ENCODE measurements at regions not wholly inside any gene's neighbourhood (a gene's known extent, or its start where the extent isn't known, plus 50 kb on each side); places are given as distances from the start of the nearest gene placed in this dataset.

GRCh38 chr2:74760875-74761630, 72.9 kb upstream of the HK2 start:
- DNase-seq, result no peak

- DNase-seq, result no peak
These were observed 71.1 kb upstream of the HK2 start for GRCh38 chr2:74762789-74763188.

DNA sequence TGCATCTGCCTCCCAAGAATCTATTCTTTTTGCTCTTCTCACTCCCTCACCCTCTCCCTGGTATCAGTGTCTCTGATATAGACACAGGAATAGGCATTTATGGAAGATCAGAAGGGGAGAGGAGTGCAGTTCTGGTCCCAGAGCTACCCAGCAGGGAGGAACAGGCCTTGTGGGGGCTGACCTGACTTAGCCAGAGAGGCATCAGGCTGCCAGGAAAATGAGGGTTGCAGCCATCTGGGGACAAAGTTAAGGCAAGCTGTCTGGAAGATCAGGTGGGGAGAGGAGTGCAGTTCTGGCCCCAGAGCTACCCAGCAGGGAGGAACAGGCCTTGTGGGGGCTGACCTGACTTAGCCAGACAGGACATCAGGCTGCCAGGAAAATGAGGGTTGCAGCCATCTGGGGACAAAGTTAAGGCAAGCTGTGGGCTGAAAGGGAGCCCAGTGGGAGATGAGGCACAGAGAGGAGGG, 69.9 kb upstream of the HK2 start:
- DNase-seq, result no peak

DNA sequence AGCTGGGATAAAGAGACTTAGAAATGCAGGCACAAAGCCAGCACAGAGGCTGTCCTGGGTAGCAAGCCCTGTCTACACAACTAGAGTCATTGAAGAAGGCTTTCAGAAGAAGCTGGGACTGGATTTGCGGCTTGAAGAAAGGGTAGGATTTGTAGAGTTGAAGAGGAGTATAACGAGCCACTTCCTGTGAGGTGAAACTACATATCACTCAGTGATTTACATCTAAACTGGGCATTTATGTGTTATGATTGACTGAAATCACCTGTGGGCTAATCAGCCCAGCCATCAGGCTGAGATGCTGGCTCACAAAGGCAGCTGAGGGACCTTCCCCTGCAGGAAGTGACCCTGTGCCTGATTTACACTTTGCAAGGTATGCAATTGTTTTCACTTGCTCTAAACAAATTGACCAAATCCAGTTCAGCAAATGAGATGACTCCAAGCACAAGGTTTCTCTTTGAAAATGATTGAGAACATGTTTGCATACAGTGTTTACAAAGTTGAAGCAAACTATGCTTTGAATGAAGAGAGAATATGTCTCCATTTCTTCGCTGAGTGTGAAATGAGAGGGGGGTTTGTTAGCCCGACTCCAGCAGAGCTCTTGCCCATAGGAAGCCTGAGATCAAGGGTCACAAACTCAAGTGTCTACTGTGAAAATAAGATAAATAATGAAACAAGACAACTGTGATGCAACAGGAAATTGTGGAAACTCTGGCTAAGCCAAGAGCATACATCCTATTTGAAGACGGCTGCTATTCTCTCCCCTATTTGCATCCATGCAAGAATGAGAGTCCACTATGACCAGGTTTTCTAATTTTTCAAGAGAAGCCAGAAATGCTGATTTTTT, 69.3 kb upstream of the HK2 start:
- DNase-seq, result no peak

GRCh38 chr2:74766780-74767179, 67.1 kb upstream of the HK2 start:
- DNase-seq, result no peak

DNA sequence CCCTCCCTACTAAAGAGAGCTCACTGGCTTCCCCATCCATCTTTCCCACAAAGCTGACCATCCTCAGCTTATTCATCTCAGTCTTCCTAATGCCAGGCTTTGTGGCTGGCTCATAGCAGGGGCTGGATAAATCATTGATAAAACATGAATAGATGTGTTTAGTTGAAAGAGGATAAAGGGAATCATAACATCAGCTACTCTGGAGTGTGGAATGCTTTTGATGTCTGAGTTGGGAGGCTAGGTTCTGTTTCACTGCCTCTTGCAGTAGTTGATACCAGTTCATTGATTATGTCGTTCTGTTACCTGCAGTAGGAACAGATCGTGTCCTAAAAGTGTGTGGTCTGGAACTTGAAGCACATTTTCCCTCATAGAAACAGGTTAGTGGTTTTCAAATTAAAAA, 66.3 kb upstream of the HK2 start:
- DNase-seq, result no peak

DNA sequence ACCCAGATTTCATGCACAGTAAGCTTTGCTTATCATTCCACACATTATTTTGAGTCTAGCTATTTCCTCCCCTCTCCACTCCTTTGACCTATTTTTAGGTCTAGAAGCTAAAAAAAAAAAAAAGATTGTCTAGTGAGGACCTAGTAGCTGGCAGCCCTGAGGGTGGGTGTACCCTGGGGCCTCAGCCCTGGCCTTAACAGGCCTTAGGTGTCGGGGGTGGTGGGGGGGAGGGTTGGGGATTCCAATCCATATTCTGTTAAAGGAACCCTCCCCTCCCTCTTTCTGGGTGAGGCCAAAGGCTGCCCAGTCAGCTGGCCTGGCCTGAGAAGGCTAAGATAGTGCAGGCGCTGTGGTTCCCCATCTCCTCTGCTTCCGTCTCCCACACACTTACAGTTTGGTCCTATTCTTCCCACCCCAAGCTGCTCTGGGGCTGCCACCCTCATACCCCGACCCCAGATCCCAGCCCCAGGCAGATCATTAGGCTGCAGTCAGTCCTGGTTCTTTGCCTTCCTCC, 65.5 kb upstream of the HK2 start:
- no peak for DNase-seq

DNA sequence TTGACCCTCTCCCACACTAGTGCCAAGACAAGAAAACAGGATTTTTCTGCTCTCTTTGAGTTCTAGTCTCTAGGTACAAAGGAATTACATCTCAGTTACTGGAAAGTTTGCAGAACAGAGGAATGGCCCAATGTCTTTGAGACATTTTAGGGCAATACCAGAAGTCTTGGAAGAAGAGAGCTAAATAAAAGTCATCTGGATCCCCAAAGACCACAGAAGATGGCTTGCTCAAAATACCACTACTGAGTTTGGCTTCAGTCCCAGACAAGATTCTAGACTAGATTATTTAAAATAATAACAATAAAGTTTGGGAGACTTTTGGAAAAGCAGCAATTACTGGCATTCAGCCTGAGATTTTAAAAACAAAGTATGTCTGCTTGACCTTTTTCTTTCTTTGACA, 61.9 kb upstream of the HK2 start:
- DNase-seq, result no peak

DNA sequence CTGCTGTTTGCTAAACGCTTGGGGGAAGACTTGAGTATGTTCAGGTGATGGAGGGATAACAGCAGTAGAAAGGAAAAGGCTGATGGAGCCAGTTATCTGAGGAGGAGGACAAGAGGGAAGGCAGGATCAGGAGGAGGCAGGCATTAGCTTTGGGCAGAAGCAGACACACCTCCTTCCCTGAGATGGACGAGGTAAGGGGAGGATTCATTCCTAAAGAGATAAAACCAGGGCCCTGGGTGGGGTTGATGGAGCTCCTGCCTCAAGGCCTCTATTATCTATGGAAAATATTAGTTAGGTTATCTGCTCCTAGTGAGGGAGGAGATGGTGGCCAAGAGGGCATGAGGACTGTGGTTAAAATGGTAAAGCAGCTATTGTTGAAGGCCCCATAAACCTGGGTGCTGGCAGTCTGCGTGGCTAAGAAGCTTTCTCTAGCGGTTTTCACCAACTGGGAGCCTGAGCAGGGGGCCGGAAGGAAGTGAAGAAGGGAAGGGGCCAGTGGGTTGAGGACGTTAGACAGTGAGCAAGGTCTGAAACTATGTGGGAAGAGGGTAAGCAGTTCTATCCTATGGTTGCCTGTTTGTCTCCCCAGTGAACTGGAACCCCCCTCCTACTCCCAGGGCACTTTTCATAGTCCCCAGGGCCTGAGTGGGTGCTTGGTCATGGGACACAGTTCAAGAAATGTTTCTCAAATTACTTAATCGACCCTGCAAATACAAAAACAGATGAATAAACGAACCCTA, 56.6 kb upstream of the HK2 start:
- no peak for DNase-seq

GRCh38 chr2:74778381-74779264, 55.3 kb upstream of the HK2 start:
- no peak for DNase-seq

GRCh38 chr2:74779265-74779558, 54.7 kb upstream of the HK2 start:
- no peak for DNase-seq

GRCh38 chr2:74779587-74780135, 54.3 kb upstream of the HK2 start:
- no peak for DNase-seq

Measured in 8988T (cell line).